T-helper 2 cell treated with Interferon-gamma antibody and Interleukin-4, amounts not matched to agents 5 μg/mL and 100 μg/mL, for 36 hours (primary cell): ENCODE measurements at regions not wholly inside any gene's neighbourhood (a gene's known extent, or its start where the extent isn't known, plus 50 kb on each side); places are given as distances from the start of the nearest gene placed in this dataset.

Source experiments
- DNase-seq: peaks from one replicate; pipeline ENCODE4 v3.0.0; 2021; ENCODE audit warnings: low spot score
- H3K27ac Mint-ChIP-seq: one replicate; pipeline ENCODE4 v1.8.0; 2021; ENCODE audit warnings: mild to moderate bottlenecking, mixed read lengths
- H3K27me3 Mint-ChIP-seq: one replicate; pipeline ENCODE4 v1.8.0; 2021; ENCODE audit warnings: low read depth, mixed read lengths
- H3K36me3 Mint-ChIP-seq: one replicate; pipeline ENCODE4 v1.8.0; 2021; ENCODE audit warnings: low read depth, mixed read lengths
- H3K4me1 Mint-ChIP-seq: one replicate; pipeline ENCODE4 v1.8.0; 2021; ENCODE audit warnings: low read depth, mixed read lengths
- H3K4me3 Mint-ChIP-seq: one replicate; pipeline ENCODE4 v1.8.0; 2022; ENCODE audit warnings: mild to moderate bottlenecking, moderate library complexity, mixed read lengths
- H3K9me3 Mint-ChIP-seq: one replicate; pipeline ENCODE4 v1.8.0; 2021; ENCODE audit warnings: mixed read lengths

DNA sequence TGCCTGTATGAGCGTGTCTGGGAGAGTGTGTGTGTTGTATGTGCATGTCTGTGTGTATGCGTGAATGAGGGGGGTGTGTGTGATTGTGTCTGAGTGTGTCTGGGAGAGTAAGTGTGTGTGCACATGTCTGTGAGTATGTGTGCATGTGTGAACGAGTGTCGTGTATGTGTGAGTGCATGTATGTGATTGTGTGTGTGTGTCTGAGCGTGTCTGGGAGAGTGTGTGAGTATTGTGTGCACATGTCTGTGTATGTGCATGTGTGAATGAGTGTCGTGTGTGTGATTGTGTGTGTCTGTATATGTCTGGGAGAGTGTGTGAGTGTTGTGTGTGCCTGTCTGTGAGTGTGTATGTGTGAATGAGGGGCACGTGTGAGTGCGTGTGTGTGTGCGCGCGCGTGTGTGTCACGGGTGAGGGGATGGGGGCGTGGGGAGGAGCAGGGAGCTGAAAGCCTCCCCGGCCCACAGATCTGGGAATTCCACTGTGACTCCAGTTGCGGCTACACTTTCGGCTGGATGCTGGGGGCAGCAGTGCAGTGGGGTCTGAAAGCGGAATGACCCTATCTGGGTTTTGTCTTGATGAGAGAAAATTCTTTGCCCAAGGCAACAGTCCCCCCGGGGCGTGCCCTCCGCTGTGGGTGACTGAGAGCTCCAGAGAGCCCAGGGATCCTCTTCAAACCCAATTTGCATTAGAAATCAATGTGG is 138.1 kb upstream of the MED13L start:
- DNase-seq, result no peak
- no peaks in the 10 kb centered on the region for H3K4me1 Mint-ChIP-seq
- peaks cover 2% of the 10 kb centered on the region for H3K27me3 Mint-ChIP-seq
- no peaks in the 10 kb centered on the region for H3K36me3 Mint-ChIP-seq
- no peaks in the 10 kb centered on the region for H3K9me3 Mint-ChIP-seq
- H3K4me3 Mint-ChIP-seq, result no peak overlapping the region
- no peak overlapping the region for H3K27ac Mint-ChIP-seq

DNA sequence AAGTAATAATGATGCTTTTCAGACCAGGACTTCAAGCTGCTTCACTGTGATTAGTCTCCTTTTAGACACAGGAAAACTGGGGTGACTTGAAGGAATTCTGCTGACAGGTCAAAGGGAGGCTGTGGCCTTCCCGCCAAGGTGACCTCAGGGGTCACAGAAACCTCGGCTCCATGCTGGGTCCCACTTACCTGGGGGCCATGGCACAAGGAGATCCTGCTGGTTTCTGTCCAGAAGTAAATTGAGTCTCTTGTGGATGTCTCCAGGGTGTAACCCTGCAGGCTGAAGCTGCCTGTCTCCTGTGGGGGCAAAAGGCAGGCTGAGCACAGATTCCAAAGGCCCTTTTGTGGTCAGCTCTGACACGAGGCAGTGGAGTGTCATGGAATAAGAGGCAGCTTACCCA is 138.7 kb upstream of the MED13L start:
- Mint-ChIP-seq H3K4me3 (no peak overlapping the region), H3K9me3 (no peaks in the 10 kb centered on the region)
- DNase-seq, result no peak

DNA sequence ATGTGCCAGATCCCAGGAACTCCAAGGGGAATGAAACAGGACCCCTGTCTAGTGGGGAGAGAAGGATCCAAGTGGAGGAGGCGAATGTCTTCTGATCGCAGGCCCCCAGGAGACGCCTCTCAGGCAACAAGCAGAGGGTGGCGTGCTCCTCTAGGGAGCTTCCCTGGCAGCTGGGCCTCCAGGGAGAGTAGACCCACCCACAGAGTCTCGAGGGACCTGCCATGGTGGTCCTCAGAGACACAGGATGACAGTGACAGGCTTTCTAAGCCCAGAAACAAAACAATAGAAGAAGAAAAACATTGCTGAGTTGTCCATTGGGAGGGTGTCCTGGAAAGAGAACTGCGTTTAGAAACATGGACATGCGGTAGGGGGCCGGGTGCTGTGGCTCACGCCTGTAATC is 140.6 kb upstream of the MAP1LC3B2 start:
- Mint-ChIP-seq H3K27ac (no peak overlapping the region), H3K4me1 (no peaks in the 10 kb centered on the region), H3K36me3 (no peaks in the 10 kb centered on the region), H3K27me3 (peaks cover 2% of the 10 kb centered on the region), H3K4me3 (no peak overlapping the region), H3K9me3 (peaks cover 6% of the 10 kb centered on the region)
- DNase-seq, result no peak

More for the DNA sequence above, 138.7 kb upstream of the MED13L start:
- no peaks in the 10 kb centered on the region for H3K4me1 Mint-ChIP-seq
- peaks cover 2% of the 10 kb centered on the region for H3K27me3 Mint-ChIP-seq
- H3K36me3 Mint-ChIP-seq, result no peaks in the 10 kb centered on the region
- H3K27ac Mint-ChIP-seq, result no peak overlapping the region

DNA sequence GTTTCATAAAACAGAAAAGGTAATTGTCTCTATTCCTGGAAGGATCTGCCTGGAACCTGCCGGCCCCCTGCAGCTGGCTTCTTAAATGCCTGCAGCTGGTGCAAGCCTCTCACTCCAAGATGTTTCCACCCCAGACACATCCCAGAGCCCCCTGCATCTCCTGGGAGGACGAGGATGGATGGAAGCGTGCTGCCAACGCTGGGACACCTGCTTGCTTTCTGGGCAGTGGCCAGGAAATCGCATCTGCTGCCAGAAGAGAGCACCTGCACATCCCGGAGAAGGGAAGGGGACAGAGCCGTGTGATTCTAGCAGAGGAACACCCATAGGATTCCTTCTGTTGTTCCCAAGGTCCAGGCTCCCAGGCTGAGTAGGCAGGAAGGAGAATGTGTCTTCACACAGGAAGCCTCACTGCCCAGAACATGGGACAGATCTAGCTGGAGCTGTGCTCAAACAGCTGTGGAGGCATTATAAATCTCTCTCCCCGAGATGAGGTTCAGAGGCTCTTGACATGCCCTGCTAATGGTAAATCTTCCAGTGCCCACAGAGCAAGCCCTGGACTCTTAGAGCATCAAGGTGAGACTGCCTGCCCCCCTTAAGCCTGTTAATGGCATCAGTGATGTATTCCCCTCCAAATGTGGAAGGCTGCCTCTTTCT is 138.8 kb upstream of the MAP1LC3B2 start:
- no peak overlapping the region for H3K27ac Mint-ChIP-seq
- peaks cover 2% of the 10 kb centered on the region for H3K27me3 Mint-ChIP-seq
- H3K9me3 Mint-ChIP-seq, result peaks cover 6% of the 10 kb centered on the region
- H3K4me3 Mint-ChIP-seq, result no peak overlapping the region
- no peaks in the 10 kb centered on the region for H3K36me3 Mint-ChIP-seq
- DNase-seq, result no peak
- H3K4me1 Mint-ChIP-seq, result no peaks in the 10 kb centered on the region

GRCh38 chr12:116421785-116422538 is 137.2 kb upstream of the MAP1LC3B2 start:
- Mint-ChIP-seq H3K27me3 (peaks cover 2% of the 10 kb centered on the region), H3K9me3 (peaks cover 6% of the 10 kb centered on the region), H3K36me3 (no peaks in the 10 kb centered on the region), H3K4me3 (no peak overlapping the region), H3K27ac (no peak overlapping the region), H3K4me1 (no peaks in the 10 kb centered on the region)
- DNase-seq, result no peak

- Mint-ChIP-seq H3K9me3 (peaks cover 6% of the 10 kb centered on the region), H3K27me3 (peaks cover 2% of the 10 kb centered on the region), H3K27ac (no peak overlapping the region), H3K4me1 (no peaks in the 10 kb centered on the region), H3K36me3 (no peaks in the 10 kb centered on the region), H3K4me3 (no peak overlapping the region)
- DNase-seq, result no peak
Measured at GRCh38 chr12:116423094-116423493, 136.1 kb upstream of the MAP1LC3B2 start.

DNA sequence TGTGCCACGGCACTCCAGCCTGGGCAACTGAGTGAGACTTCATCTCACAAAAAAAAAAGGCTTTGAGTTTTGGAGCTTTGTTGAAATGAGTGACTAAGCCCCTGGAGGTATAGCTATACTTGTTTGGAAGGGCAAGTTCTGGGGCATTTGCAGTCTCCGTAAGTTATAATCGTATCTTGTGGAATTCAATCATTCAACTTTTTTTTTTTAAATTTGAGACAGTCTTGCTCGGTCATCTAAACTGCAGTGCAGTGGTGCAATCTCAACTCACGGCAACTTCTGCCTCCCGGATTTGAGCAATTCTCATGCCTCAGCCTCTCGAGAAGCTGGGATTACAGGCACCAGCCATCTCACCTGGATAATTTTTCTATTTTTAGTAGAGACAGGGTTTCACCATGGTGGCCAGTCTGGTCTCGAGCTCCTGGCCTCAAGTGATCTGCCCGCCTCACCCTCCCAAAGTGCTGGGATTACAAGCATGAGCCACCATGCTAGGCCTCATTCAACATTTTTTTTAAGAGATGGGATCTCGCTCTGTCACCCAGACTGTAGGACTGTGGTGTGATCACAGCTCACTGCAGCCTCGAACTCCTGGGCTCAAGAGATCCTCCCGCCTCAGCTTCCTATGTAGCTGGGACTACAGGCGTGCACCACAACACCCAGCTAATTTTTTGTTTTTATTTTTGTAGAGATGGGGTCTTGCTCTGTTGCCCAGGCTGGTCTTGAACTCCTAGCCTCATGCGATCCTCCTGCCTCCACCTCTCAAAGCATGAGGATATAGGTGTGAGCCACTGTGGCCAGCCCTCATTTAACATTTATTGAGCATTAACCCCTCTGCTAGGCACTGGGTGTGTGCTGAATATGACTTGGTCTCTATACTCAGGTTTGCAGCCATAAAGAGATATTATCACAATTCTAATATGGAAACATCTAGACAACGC is 133.7 kb upstream of the MAP1LC3B2 start:
- DNase-seq, result no peak
- no peaks in the 10 kb centered on the region for H3K27me3 Mint-ChIP-seq
- peaks cover 6% of the 10 kb centered on the region for H3K9me3 Mint-ChIP-seq
- H3K4me1 Mint-ChIP-seq, result peaks cover 1% of the 10 kb centered on the region
- H3K4me3 Mint-ChIP-seq, result no peak overlapping the region
- no peaks in the 10 kb centered on the region for H3K36me3 Mint-ChIP-seq
- no peak overlapping the region for H3K27ac Mint-ChIP-seq

DNA sequence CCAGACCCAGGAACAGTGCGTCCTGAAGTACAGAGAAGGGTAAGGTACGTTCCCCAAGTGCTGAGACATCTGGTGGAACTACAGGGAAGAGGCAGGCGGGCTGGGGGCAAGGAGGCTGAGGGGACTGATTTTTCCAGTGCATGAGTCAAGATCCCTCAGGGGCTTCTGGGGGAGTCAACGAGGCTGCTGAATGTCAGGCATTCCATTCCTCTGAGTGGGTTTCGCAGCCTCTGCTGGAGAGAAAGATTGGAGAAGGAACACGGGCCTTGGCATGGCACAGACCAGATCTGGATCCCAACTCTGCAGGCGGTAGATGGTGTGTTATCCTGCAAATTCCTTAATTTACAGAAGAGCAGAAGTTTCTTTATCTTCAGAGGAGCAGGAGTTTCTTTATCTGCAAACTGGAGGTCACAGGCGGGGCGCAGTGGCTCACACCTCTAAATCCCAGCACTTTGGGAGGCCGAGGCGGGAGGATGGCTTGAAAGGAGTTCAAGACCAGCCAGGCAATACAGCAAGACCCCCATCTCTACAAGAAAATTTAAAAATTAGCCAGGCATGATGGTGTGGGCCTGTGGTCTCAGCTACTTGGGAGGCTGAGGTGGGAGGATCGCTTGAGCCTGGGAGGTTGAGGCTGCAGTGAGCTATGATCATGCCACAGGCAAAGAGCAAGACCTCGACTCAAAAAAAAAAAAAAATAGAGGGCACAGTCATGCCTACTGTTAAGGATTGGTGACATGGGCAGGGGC is 132.6 kb upstream of the MAP1LC3B2 start:
- H3K27me3 Mint-ChIP-seq, result no peaks in the 10 kb centered on the region

GRCh38 chr12:116427200-116427930 is 131.8 kb upstream of the MAP1LC3B2 start:
- Mint-ChIP-seq H3K4me1 (peaks cover 1% of the 10 kb centered on the region), H3K4me3 (no peak overlapping the region), H3K9me3 (no peaks in the 10 kb centered on the region), H3K27me3 (no peaks in the 10 kb centered on the region), H3K27ac (no peak overlapping the region), H3K36me3 (no peaks in the 10 kb centered on the region)
- DNase-seq, result no peak

More for the DNA sequence above, 132.6 kb upstream of the MAP1LC3B2 start:
- Mint-ChIP-seq H3K9me3 (peaks cover 6% of the 10 kb centered on the region), H3K27ac (no peak overlapping the region), H3K36me3 (no peaks in the 10 kb centered on the region), H3K4me3 (no peak overlapping the region), H3K4me1 (peaks cover 1% of the 10 kb centered on the region)
- no peak for DNase-seq

DNA sequence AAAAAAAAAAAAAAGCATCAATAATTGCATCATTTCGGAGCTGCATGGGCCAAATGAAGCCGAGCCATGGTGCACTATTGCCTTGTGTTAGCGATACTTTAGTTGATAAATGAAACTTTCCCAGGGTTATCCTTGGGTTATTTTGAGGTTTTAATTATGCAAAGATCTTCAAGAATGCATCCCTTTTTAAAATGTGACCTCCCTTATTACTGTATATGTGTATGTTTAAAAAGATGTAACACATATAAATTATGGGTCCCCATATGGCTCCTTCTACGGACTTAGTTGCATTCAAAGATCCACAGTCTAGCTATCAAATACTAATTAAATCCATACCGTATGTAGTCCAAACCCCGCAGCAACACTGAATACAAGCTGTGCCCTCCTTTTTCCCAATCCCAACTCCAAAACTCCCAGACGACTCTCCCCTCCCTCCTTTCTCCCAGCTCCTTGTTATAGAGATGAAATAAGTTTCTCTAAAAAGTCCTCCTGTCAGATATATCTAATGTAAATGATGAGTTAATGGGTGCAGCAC is 129.3 kb upstream of the MAP1LC3B2 start:
- H3K4me3 Mint-ChIP-seq, result no peak overlapping the region
- no peak overlapping the region for H3K27ac Mint-ChIP-seq
- H3K9me3 Mint-ChIP-seq, result no peaks in the 10 kb centered on the region
- peaks cover 1% of the 10 kb centered on the region for H3K4me1 Mint-ChIP-seq
- DNase-seq, result no peak
- H3K27me3 Mint-ChIP-seq, result peaks cover 1% of the 10 kb centered on the region
- no peaks in the 10 kb centered on the region for H3K36me3 Mint-ChIP-seq

DNA sequence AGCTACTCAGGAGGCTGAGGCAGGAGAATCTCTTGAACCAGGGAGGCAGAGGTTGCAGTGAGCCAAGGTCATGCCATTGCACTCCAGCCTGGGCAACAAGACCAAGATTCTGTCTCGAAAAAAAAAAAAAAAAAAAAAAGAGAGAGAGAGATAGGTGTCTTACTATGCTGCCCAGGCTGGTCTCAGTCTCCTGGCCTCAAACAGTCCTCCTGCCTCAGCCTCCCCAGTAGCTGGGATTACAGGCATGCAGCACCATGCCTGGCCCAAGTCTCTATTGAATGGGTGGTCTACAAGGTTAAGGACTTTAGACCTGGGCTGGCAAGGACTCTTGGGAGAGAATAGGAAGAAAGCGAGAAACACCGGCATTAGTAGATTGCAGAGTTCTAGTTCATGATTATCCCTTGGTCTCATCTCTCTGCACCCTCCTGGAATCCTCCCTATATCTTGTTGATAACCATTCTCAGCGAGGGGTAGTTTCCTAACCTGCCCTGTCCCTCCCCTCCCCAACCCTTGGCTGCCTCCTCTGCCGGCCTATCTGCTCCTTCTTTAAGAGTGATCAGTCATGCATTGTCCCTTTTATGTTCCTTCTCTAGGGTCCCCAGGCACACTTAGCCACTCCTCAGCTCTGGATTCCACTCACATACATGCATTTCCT is 128.1 kb upstream of the MAP1LC3B2 start:
- no peak overlapping the region for H3K27ac Mint-ChIP-seq
- no peaks in the 10 kb centered on the region for H3K36me3 Mint-ChIP-seq
- H3K9me3 Mint-ChIP-seq, result no peaks in the 10 kb centered on the region
- H3K27me3 Mint-ChIP-seq, result peaks cover 2% of the 10 kb centered on the region
- no peak for DNase-seq
- peaks cover 1% of the 10 kb centered on the region for H3K4me1 Mint-ChIP-seq
- no peak overlapping the region for H3K4me3 Mint-ChIP-seq

- no peak for DNase-seq
- peaks cover 1% of the 10 kb centered on the region for H3K4me1 Mint-ChIP-seq
- no peaks in the 10 kb centered on the region for H3K9me3 Mint-ChIP-seq
- no peaks in the 10 kb centered on the region for H3K36me3 Mint-ChIP-seq
- H3K4me3 Mint-ChIP-seq, result no peak overlapping the region
- H3K27me3 Mint-ChIP-seq, result peaks cover 2% of the 10 kb centered on the region
- H3K27ac Mint-ChIP-seq, result no peak overlapping the region
Measured at GRCh38 chr12:116431677-116432300, 127.4 kb upstream of the MAP1LC3B2 start.
